Hepatocyte (in vitro differentiated cells): ENCODE measurements at regions not wholly inside any gene's neighbourhood (a gene's known extent, or its start where the extent isn't known, plus 50 kb on each side); places are given as distances from the start of the nearest gene placed in this dataset.

Experiments used
- EZH2 ChIP-seq: fragments of 200-600 bp; sonication (generic); IDR thresholded peaks from 2 replicates; pipeline ENCODE4 v1.6.1; 2016; ENCODE audit warnings: antibody characterized with exemption, mild to moderate bottlenecking, borderline replicate concordance
- EZH2phosphoT487 ChIP-seq: fragments of 200-600 bp; sonication (generic); IDR thresholded peaks from one replicate; pipeline ENCODE4 v1.6.1; 2018; ENCODE audit warnings: antibody characterized with exemption, mild to moderate bottlenecking, low read depth, moderate library complexity; ENCODE audit not compliant: unreplicated experiment, severe bottlenecking
- TF ChIP-seq, protein P1 (sequence below): fragments of 200-600 bp; sonication (generic); IDR thresholded peaks from 2 replicates; pipeline ENCODE4 v1.5.1; 2016; ENCODE audit warnings: antibody characterized with exemption, mild to moderate bottlenecking; ENCODE audit not compliant: poor library complexity

GRCh38 chr4:83767067-83767466, 231.2 kb downstream of the GPAT3 start:
- TF ChIP-seq, protein P1, sequence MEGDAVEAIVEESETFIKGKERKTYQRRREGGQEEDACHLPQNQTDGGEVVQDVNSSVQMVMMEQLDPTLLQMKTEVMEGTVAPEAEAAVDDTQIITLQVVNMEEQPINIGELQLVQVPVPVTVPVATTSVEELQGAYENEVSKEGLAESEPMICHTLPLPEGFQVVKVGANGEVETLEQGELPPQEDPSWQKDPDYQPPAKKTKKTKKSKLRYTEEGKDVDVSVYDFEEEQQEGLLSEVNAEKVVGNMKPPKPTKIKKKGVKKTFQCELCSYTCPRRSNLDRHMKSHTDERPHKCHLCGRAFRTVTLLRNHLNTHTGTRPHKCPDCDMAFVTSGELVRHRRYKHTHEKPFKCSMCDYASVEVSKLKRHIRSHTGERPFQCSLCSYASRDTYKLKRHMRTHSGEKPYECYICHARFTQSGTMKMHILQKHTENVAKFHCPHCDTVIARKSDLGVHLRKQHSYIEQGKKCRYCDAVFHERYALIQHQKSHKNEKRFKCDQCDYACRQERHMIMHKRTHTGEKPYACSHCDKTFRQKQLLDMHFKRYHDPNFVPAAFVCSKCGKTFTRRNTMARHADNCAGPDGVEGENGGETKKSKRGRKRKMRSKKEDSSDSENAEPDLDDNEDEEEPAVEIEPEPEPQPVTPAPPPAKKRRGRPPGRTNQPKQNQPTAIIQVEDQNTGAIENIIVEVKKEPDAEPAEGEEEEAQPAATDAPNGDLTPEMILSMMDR = no peak
- TF ChIP-seq EZH2phosphoT487 = no peak
- no peak for TF ChIP-seq EZH2
